GM21717 (cell line): ENCODE measurements at regions not wholly inside any gene's neighbourhood (a gene's known extent, or its start where the extent isn't known, plus 50 kb on each side); places are given as distances from the start of the nearest gene placed in this dataset.

Source experiments
- ATAC-seq: cut with Tn5 transposase; IDR thresholded peaks from one replicate; pipeline ENCODE4 v1.9.1; 2021; ENCODE audit warnings: mild to moderate bottlenecking, moderate library complexity; ENCODE audit not compliant: unreplicated experiment

DNA sequence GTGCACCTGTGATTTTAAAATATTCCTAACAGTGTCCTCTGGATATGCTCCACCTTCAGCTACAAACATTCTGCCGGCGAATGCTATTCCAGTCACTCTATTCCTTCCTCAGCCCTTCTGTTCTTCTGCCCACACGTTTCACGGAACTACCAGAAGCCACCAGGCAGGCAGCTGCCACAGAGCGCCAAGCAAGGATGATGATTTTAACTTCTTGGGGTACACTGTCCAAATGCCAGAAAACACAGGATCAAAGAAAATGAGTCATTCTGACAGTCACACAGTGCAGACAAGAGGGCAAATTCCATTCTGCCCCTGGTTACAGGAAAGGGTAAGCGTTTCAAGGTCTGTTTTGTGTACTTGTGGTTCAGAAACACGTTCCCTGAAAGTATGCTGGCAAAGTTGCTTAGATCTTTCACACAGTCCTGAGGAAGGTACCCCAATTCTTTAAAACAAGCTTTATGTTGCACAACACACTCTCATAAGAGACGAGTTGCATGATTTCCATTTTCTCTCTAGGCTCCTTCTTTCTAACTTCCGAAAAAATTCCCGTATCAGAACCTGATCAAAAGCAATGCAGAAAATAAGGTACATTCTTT lies 508.3 kb upstream of the PKN2 start:
- no peak for ATAC-seq

DNA sequence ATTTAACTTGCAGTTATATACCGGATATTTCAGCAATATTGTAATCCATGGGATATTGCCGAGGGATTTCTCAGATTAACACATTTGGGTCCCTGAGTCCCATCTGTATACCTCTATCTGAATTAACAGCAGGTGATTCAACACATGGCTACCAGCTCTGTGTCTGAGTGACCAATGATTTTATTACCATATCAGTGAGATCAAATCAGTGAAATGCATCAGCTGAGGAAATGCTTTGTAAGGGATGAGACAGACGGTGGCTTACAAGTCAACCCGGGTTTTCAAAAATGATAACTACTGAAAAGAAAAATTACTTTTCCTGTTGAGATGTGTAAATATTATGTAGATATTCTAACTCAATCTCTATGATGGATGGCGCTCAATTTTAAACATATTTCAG lies 504.1 kb upstream of the PKN2 start:
- no peak for ATAC-seq

DNA sequence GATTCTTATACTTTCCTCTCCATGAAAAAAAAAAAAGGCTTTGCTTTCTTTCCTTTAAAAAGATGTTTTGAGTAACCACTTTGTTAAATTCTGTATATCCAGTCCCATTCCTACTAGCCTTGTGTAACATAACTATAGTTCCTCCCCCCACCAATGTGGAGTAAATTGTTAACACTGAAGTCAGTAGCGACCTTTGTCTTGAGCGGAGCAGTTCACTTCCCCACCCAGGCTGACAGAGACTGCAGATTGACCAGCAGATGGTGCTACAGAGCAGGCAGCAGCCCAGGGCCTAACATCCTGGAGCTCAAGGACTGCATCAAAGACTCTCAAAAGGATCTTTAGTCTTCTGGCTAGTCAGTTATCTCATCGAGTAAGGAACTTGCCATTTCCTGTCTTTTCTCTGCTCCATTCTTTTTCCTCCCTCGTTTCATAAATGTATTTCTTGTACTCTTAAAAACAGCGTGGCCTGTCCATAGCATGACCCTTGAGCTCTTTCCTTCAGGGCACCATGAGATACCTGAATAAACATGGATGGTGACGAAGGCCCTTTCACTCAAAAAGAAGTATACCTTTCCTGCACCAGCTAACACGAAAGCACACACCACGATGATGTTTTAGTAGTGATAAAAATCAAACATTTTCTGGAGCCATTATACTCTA lies 503.5 kb upstream of the PKN2 start:
- peak; percentile 97 for ATAC-seq

DNA sequence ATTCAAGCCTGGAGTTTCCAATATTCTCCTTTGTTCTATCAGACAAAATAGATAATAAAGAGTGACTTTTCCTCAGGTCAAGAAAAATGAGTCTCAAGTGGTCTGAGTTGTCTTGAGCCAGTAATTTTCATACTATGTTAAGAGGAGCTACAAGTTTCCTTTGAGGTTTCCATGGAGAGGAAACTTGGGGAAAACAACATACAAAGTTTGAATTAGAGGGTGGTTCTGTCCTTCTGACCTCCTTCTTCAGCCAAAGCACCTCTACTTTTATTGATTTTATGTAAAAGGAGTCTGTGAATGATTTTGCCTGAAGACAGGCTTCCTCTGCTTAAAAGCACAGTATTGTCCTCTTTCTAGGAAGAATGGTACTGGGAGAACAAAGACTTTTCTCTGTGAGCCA lies 497.2 kb upstream of the PKN2 start:
- no peak for ATAC-seq

DNA sequence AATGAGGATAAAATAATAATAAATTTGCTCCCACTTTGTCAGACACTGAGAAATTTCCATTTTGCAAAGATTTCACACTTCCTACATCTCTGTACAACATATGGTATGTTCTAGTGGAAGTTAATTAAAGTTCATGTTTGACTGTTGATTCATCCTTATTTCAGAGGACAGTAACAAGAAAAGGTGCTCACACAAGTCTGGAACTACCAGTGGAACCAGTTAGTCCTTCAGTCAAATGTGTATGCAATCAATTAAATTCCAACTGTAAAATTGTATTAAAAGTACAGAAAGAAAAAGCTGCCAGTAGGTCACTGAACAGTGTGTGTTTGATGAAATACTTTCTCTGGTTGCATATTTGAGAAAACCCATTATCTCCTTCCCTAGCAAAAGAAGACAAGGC lies 496.0 kb upstream of the PKN2 start:
- no peak for ATAC-seq

DNA sequence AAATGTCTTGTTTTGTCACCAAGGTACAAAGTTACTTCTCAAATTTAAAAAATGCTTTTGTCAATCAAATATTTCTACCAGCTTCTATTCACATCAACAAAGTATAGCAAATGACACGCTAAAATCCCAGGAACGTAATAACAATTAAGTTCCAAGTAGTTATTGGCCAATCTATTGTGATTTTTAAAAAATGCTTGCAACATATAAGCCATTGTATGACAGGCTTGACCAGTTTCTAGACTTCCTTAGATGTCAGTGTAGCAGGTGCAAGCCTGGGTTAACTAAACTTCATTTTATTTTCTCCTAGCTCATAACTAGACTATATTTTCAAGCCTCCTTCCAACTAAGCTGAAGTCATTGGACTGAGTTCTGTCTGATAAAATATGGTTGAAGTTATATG lies 494.5 kb upstream of the PKN2 start:
- ATAC-seq = no peak

DNA sequence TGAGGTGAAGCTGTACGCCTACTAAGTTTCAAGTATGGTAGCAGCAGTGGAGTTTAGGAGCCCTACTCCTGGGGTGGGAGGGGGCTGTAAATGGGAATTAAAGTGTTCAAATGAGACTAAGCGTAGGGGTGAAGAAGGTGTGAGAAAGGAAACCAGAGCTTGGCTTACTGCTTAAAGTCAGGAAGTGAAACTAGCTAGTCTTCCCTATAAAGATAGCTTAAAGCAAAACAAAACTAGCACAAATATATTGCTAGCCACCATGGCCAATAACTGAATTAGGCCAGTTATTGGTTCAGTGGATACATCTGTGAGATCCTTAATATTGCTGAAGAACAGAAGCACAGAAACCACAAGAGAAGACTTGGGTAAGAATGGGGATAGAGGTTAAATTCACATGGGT lies 492.2 kb upstream of the PKN2 start:
- ATAC-seq = peak; percentile 96

DNA sequence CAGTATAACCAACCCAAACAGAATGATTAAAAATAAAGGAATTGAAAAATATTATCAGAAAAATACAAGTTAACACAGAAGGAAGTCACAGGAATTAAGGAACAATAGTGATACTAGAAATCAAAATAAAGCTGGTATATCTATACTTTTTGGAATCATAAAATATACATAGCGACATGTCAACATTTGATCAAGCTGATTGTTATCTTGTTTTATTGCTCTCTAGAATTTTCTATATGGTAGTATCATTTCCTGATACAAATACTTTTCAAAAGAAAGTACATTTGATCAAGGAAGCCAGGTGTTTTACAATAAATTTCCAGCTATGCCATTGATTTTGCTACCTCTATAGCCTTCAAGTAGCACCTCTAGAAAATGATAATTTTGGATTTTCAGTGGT lies 489.5 kb upstream of the PKN2 start:
- no peak for ATAC-seq

DNA sequence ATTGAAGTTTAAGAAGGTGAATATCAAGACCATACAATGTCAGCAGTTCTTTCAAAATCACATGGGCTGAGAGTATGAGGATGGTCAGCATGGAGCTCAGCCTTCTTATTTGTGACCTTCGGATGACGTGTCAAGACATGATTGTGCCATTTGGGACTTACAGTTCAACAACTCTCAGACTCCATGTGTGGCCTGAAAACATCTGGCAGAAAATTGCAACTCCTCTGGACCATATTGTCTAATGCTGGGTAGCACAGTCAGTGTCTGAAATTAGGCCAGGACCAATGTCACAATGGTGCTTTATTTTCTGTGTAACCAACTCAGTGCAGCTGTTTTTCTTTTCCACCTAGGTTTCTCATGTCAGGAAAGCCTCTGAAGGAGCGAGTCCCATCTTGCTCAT lies 483.5 kb upstream of the PKN2 start:
- no peak for ATAC-seq

DNA sequence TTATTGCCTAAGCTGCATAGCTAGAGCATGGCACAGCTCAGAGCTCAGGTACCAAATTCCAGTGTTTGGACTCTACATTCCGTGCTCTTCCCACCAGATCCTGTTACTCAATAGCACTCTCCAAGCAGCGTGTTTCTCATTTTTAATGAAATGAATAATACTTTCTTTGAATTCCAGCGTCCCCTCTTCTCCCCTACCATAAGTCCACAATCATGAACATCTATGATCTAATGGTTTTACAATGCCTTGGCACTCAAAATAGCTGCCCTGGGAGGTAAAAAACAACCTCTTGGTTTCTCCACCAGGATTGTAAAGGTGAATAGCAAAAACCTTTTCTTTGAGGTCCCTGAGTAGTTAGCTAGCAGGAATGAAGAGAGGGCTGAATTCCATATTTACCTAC lies 480.0 kb upstream of the PKN2 start:
- ATAC-seq = no peak

DNA sequence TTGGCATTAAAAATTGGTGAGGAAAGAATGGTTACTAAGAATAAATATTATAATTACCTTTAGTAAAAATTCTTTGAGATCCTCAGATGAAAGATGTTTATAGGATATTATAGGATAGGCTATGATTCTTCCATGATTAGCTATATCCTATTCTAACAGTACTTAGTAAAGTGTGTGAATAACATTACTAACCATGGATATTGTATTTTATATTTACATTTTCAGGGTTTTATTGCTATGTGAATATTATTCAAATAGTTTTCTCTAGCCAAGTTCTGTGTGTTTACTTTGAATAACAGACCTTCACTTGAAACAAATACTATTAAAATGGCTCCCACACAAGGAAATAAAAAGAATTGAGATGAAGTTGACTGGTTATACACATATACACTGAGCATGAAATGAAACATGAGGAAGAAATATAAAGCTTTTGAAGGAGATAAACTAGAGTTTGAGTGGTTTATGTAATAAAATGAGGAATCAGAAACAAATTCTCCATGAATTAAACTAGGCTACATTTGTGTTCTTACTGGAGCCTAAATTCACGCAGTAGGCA lies 479.4 kb upstream of the PKN2 start:
- no peak for ATAC-seq

DNA sequence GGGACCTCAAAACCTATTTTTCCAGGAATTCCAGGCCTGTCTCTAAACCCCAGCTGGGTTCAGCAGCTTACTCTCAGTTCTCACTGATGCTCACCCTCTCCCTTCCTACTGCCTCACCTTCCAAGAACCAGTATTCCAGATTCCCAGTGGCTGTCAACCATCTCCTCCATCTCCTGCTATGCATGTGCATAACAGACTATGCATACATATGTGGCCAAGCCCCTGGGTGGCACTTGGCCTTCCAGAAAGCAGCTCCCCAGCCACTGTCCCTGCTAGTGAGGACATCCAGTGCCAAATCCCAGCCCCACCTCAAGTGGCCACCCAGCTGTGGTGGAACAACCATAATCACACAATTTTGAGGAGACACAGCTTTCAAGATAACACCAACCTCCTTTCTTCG lies 475.7 kb upstream of the PKN2 start:
- ATAC-seq = no peak

DNA sequence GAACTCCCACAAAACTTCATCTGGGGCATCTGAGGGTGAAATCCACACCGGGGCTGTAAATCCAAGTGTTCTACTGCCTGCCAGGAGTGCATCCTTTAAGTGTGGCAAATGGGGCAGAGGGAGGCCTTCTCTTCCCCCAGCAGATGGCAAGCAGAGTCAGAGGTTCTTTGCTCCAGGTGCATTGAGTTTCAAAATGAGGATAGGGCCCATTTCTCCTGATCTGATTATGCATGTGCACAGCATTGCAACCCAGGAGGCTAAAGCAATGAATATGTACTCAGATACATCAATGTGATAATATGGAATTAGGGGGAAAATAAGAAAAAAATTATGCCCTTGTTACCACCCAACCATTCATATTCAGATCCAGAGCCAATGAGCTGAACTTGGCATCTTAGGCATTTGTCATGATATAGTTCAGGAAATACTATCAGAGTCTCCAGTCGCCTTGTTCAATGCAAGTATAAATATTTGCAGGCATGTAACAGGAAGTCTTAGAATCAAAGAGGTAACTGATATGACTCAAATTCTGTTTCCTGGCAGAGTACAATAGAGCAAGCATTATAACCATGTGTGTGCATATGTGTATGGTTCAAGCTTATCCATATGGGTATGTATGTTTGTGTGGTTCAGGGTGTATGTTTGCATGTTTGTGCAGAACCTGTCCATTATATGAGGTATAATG lies 473.8 kb upstream of the PKN2 start:
- no peak for ATAC-seq

DNA sequence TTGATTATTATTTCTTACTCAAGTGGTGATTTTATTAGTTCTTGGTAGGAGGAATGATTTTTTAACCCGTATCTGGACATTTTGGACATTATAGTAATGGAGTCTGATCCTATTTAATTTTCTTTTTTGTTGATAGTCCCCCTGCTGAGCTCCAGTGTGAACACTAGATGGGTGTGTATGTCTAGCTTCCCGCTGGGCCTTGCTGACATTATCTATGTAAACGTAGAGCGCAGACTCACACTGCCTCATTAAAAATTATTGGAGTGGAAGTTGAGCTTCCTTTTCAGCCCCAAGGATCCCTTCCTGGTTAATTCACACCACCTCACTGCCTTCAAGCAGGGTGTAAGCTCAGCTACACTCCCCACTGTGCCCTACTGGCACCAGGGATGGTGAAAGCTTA lies 467.6 kb upstream of the PKN2 start:
- ATAC-seq = no peak

DNA sequence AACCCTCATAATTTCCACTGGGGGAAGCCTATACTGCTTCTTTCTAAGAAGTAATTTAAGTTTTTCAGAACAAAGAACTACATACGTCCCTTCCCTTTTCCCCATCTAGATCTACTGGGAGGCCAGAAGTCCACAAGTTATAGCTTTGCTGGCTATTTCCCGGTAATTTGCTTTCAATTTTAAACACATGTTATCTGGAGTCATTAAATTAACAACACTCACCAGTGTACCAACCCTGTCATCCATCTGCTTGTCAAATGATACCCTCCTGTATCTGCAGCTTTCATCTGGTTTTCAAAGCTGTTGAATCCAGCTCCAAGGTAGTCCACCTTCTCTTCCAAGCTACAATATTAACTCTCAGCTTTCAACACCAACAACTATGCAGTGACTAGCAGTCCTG lies 466.7 kb upstream of the PKN2 start:
- no peak for ATAC-seq

DNA sequence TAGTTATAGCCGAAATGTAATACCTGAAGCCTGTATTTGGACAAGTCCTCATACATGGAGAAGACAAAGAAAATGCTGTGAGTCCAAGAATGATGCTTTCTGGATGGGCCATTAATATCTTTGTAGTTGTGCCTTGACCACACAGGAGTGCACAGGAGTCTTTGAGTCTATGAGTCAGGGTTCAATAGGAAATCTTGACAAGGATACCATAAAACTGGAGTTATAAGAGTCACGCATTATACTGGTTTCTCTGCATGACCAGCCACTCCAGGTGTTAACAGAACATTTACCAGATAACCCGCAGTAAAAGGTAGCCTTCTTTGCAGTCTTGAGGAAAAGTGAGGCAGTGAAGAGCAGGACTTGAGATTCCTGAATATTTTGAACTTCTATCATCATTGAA lies 464.6 kb upstream of the PKN2 start:
- ATAC-seq = no peak

DNA sequence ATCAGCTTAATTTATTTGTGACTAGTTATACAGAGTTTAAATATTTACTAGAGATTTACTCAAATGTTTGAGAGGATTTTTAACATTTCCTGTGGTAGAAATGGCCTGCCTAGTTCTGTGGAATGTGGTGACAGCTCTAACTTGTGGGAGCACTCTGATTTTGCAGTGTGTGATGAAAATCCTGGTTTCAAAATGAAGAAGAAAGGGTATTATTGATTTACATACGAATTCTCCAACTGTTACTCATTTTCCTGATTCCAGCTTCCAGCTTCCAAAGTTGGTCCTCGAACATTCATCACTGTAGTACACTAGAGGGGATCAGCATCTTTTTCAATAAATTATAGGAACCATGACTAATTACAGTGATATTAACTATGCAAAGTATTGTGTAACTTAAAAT lies 462.7 kb upstream of the PKN2 start:
- ATAC-seq = no peak

DNA sequence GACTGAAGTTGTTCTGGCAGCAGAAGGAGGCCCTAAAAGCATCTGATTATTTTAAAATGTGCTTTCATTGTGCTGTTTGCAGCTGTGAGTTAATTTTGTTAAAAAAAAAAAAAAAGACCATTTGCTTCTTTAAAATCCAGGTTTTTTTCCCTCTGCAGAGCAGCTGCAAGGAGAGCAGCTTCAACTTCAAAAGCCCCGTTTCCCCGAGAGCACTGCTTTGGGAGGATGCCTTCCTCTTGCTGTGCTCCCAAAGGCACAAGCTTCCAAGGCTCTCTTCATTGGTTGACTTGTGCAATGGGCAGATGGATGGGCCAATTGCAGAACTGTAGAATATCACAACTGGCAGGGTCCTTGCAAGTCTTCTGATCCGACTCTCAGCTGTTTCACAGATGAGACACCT lies 459.2 kb upstream of the PKN2 start:
- no peak for ATAC-seq

DNA sequence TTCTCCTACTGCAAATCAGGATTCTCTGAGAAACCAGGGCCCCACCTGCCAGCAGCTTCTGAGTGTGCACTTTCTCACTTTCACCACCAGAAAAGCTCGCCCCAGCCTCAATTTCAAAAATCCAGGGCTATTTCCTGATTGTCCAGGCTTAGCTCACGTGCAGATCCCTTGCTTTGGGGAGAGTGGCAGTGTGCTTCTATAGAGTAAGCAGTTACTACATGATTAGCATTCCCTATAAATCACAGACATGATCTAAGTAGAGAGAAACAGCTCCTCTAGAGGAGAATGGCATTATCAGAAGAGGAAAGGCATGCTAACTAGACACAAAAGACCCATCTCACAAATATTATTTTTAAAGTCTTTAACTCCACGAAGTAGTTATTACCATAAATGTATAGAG lies 456.0 kb upstream of the PKN2 start:
- ATAC-seq = no peak

DNA sequence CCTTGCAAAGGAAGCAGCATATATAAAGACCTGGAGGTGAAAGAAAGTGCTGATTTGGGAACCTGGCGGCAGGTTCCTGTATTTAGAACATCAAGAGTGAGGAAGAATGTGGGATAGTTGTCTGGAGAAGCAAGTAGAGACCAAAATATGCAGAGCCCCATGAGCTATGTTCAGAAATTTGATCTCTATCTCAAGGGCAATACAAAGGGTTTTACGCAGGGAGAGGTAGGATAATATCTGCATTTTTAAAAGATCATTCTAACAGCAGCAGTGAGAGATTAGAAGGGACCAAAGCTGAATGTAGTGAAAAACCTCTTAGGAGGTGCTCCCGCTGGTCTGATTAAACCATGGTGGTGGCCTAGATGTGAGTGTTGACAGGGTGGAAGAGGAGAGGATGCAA lies 453.9 kb upstream of the PKN2 start:
- no peak for ATAC-seq

DNA sequence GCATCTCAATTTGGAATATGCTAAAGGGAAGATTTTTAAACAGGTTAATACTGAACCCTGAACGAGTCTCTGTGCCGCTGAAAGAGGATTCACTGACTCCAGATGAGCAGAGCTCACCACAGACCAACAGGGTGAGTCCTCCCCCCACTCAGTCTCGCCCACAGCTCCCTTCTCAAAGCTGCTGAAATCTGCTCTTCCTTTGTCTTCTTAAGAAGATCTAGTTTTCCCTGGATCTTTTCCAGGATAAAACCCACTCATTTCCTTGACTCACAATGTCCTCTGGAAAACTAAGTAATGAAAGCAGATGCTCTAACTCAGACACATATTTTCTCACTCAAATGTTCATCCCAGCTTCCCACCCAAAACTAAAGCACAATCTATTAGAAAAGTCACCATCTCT lies 447.0 kb upstream of the PKN2 start:
- ATAC-seq = no peak

DNA sequence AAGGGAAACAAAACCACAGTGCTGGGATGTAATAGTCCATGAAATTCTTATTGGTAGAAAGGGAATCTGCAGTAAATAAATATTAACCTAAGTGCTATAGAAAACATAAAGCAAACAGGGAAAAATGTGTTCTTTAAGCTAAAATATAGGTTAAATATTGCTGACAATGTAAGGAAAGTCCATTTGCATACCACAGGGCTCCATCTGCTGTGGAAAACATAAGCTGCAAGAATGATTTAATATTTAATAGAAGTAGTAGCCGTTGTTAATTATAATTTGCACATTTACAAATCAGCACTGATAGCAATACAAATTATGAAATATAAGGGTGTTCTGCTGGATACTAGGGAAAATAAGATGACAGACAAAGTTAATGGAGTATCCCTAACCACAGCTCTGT lies 444.9 kb upstream of the PKN2 start:
- no peak for ATAC-seq
